T follicular helper cell (primary cell): ENCODE measurements at regions not wholly inside any gene's neighbourhood (a gene's known extent, or its start where the extent isn't known, plus 50 kb on each side); places are given as distances from the start of the nearest gene placed in this dataset.
"Not testable (repeated sequence)": the region's sequence is repeated elsewhere in the genome, so short reads cannot be mapped to it uniquely, and the experiment has no call there.

Source experiments
- DNase-seq: peaks from one replicate; pipeline ENCODE4 v3.0.0-alpha.2; 2020; ENCODE audit warnings: low read depth

GRCh38 chr2:226164512-226164911, 635.1 kb downstream of the IRS1 start:
- no peak for DNase-seq

- DNase-seq = not testable (repeated sequence)
Measured at GRCh38 chr2:226160617-226161016, 639.0 kb downstream of the IRS1 start.

GRCh38 chr2:226159875-226160479, 639.6 kb downstream of the IRS1 start:
- no peak for DNase-seq

DNA sequence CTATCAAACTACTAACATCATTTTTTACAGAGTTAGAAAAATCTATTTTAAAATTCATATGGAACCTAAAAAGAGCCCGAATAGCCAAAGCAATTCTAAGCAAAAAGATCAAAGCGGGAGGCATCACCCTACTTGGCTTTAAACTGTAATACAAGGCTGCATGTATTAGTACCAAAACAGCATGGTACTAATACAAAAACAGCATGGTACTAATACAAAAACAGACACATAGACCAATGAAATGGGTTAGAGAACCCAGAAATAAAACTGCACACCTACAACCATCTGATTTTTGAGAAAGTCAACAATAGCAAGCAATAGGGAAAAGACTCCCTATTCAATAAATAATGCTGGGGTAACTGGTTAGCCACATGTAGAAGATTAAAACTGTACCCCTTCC, 640.7 kb downstream of the IRS1 start:
- no peak for DNase-seq

- no peak for DNase-seq
Measured at GRCh38 chr2:226158229-226158628, 641.4 kb downstream of the IRS1 start.

- no peak for DNase-seq
Measured at GRCh38 chr2:226155093-226155875, 644.3 kb downstream of the IRS1 start.

- no peak for DNase-seq
Measured at GRCh38 chr2:226154610-226155009, 645.0 kb downstream of the IRS1 start.

DNA sequence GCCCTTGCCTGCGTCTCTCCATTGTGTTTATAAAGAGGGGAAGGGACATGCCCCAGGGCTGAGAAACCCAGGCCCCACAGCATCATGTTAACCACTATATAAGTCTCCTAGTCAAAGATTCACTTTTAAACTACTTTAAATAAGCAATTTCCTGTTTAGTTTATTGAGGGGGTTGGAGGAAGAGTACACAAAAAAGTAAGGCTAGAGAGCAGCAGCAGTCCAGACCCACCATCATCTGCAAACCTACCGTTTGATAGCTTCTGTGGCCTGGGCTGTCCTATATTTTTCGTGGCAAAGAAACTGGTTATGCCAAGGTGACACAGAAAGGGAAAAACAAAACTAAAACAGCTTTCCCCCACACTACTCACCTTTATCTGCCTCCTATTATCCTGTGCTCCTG, 646.1 kb downstream of the IRS1 start:
- no peak for DNase-seq

GRCh38 chr2:226151157-226151556, 648.5 kb downstream of the IRS1 start:
- DNase-seq = no peak

- DNase-seq = no peak
Measured at GRCh38 chr2:226143091-226143490, 656.5 kb downstream of the IRS1 start.

GRCh38 chr2:226142463-226142862, 657.2 kb downstream of the IRS1 start:
- no peak for DNase-seq

DNA sequence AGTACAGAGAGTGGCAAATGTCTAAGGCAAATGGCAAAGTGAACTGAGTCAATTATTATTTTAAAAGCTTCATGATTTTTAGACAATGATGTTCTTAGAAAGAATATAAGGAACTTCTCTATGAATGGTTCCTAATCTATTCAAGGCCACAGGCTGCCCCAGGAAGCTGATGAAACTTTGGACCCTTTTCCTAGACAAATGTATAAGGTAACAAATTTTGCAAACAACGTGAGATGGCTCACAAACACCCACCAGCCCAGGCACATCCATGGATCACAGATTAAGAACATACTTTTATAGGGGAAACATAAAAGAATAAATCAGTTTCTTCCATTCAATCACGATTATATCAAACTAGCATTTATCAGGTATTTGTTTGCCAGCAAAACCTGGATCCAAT, 659.0 kb downstream of the IRS1 start:
- no peak for DNase-seq

GRCh38 chr2:226139759-226140158, 659.9 kb downstream of the IRS1 start:
- no peak for DNase-seq

DNA sequence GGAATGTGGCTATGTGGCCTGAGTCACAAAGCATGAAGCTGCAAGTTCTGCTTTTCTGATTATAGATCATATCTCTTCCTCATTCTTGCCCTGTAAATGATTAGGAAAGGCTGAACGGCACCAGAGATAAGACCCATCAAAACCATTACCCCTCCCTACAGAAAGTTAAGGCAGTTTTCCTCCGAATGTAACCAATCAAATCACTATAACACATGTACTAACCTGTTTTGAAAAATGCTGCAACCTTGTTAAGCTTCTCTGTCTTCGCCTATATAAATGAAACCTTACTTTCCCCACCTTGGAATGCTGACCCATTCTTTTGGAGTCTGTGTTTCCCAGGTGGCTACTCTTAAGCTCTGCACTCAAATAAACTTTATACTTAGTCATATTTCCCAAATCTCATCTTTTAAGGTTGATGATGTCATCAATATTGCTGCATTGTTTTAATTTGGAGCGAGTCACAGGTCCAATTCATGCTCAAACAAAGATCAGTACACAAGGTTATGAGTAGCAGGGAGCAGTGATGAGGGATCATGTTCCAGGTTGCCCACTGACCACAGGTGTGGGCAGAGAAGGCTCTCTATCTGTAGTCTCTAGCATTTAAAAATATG, 662.3 kb downstream of the IRS1 start:
- no peak for DNase-seq

DNA sequence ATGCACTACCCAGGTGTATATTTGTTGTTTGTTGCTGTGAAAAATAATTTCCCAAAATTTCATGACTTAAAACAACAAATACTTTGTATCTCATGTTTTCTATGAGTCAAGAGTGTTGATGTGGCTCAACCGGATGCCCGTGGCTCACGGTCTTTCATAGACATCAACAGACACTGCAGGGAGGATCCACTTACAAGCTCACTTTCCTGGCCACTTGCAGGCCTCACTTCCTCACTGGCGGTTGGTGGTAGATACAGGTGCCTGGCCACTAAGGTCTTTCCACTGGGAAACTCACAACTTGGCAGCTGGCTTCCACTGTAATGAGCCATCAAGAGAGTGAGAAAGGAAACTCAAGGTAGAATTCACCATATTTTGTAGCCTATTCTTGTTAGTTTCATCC, 662.9 kb downstream of the IRS1 start:
- DNase-seq = no peak

DNA sequence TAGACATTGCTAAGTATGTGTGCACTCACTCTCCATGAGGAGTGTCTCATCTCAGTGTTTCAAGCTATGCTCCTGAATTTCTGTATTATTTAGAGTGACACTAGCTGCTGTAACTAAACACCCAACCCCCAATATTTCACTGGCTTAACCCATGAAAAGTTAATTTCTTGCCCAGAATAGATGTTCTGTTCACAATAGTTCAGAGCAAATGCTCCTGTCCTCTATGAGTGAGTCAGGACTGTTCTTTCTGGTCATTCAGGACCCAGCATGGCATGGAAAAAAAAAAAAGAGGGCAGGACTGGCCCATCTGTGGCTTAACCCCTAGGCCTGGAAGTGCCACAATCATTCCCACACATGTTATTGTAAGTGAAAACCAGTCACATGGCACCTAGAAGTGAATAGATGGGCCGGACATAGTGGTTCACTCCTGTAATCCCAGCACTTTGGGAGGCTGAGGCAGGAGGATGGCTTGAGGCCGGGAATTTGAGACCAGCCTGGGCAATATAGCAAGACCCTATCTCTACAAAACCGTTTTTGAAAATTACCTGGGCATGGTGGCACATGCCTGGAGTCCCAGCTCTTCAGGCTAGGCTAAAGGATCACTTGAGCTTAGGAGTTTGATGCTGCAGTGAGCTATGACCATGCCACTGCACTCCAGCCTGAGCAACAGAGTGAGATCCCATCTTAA, 663.6 kb downstream of the IRS1 start:
- no peak for DNase-seq

GRCh38 chr2:226132323-226133215, 667.1 kb downstream of the IRS1 start:
- no peak for DNase-seq

DNA sequence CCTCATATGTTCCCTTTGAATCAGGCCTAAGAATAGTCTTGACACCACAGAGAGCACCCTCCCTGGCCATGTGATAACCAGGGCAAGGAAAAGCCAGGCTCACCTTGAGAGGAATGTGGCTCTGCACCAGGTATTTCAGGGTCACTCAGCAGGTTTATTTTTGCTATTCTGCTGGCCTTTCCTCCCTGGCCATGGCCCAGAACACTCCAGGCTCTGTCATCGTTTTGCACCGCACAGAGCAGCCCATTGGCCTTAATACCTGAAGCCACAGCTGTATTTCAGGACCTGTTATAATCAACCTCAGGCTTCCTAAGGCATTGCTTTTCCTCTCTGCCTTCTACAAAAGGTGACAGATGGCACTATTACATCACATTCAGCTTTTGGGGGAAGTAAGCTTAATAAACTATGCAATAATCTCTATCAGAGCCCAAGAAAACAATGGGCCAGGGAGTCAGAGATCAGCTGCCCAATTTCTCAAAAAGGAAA, 668.3 kb downstream of the IRS1 start:
- no peak for DNase-seq

GRCh38 chr2:226130192-226130591, 669.4 kb downstream of the IRS1 start:
- no peak for DNase-seq

DNA sequence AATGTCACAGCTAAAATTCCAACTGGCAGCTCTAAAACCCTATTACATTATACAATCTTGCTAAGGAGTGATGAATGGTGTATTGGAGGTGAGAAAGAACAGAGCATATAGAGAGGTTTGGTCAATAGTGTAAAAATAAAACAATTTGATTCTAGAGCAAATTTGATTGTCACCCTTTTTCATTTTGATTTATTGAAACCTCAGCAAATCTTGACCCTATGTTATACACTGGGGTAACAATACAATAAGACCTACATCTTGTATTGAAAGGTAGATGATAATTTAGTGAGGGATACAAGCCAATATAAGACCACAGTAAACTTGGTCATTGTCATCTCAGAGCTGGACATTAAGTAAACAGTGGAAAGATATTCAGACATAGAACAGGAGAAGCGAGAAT, 671.9 kb downstream of the IRS1 start:
- no peak for DNase-seq

DNA sequence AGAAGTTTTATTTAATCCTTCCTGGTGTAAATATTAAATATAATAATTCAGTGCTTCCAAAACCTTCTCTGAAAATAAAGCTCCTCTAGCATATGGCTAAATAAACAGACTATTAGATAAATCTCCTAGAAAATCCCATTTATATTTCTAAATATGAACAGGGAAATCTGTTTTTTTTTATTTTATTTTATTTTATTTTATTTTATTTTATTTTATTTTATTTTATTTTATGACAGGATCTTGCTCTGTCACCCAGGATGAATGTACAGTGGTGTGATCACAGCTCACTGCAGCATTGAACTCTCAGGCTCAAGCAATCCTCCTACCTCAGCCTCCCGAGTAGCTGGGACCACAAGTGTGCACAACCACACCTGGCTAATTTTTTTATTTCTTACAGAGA, 673.5 kb downstream of the IRS1 start:
- DNase-seq = no peak
